BLaER1 (cell line): ENCODE measurements at regions not wholly inside any gene's neighbourhood (a gene's known extent, or its start where the extent isn't known, plus 50 kb on each side); places are given as distances from the start of the nearest gene placed in this dataset.

Source experiments
- H3K27ac ChIP-seq: shearing (Covaris generic); formaldehyde crosslinking; 2 replicates; pipeline ENCODE4 v1.8.1; 2022
- H3K27me3 ChIP-seq: shearing (Covaris generic); formaldehyde crosslinking; 2 replicates; pipeline ENCODE4 v1.8.1; 2022
- H3K36me3 ChIP-seq: shearing (Covaris generic); formaldehyde crosslinking; 2 replicates; pipeline ENCODE4 v1.8.1; 2022
- H3K4me1 ChIP-seq: shearing (Covaris generic); formaldehyde crosslinking; 2 replicates; pipeline ENCODE4 v1.8.1; 2022
- H3K4me2 ChIP-seq: shearing (Covaris generic); formaldehyde crosslinking; 2 replicates; pipeline ENCODE4 v1.8.1; 2022
- H3K4me3 ChIP-seq: shearing (Covaris generic); formaldehyde crosslinking; 2 replicates; pipeline ENCODE4 v1.8.1; 2022
- H3K9ac ChIP-seq: shearing (Covaris generic); formaldehyde crosslinking; 2 replicates; pipeline ENCODE4 v1.8.1; 2022
- H3K9me3 ChIP-seq: shearing (Covaris generic); formaldehyde crosslinking; 2 replicates; pipeline ENCODE4 v1.8.1; 2022
- H4K20me1 ChIP-seq: shearing (Covaris generic); formaldehyde crosslinking; 2 replicates; pipeline ENCODE4 v1.8.1; 2022
- Cebpa-rat ChIP-seq: shearing (Covaris generic); IDR thresholded peaks from 2 replicates; pipeline ENCODE4 v1.8.1; 2022

DNA sequence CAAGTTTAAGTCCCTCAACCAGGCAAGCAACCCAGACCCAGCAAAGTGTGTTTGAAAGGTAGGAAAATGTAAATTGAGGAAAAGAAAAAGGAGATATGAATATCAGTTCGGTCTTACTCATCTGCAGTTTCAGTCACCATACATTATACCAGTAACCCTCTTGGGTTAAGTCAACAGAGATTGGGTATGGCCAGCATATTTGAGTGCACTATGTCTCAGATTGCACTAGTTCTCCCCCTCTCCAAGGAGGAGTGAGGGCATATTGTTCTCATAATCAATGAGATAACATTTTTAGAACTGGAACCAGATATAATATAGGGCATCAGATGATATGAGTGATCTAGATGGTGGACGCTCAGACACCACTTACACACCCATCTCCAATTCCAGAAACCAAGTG lies 141.5 kb downstream of the COPS8 start:
- no peaks in the 10 kb centered on the region for H3K36me3 ChIP-seq
- no peak for TF ChIP-seq Cebpa-rat
- H3K27ac ChIP-seq = no peak overlapping the region
- H4K20me1 ChIP-seq = no peaks in the 10 kb centered on the region
- H3K4me1 ChIP-seq = peaks cover 23% of the 10 kb centered on the region
- no peak overlapping the region for H3K4me3 ChIP-seq
- no peaks in the 10 kb centered on the region for H3K9me3 ChIP-seq
- H3K4me2 ChIP-seq = no peak overlapping the region
- H3K9ac ChIP-seq = no peak overlapping the region
- H3K27me3 ChIP-seq = no peaks in the 10 kb centered on the region

DNA sequence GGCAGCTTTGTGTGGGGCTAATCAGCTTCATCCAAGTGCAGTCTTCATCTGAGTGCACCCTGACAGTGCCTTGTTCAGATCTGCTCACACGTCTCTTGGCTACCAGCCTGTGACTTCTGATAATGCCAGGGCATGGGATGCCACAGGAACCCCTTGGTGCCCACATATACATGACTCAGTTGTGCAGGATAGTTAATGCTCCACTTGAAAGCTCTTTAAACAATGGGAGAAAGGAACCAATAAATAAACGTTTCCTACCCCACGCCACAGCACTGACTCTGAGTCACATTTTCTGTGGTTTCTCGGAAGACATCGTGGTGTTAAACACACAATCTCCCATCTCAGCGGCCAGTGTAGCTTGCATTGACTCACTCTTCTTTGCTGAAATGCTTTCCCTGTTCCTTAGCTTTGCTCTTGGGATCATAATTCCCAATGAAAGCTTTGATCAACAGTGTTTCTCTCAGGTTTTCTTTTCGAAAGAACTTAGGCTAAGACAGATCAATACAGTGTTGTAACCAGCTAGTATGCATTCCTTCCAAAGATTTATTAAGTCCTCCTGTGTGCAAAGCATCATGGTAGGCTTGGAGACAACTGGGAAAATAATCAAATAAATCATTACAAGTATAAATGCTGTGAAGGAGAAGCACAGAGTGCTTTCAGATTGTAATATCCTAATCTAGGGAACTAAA lies 142.0 kb downstream of the COPS8 start:
- H3K9ac ChIP-seq = no peak overlapping the region
- H3K27ac ChIP-seq = no peak overlapping the region
- no peaks in the 10 kb centered on the region for H3K27me3 ChIP-seq

DNA sequence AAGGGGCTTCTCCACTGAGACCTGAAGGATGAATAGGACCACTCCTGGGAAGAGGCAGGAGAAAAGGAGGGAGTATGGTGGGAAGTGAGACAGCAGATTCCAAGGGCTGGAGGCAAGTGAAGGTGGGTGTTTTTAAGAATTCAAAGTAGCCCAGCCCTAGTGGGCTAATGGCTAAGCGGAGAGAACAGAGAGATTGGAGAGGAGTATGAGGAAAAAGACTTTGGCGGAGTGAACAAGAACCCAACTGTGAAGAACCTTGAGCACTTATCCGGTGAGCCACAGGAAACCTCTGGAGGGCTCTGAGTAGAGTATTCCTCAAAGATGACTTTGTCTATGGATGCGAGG lies 142.6 kb downstream of the COPS8 start:
- no peak overlapping the region for H3K4me3 ChIP-seq
- no peaks in the 10 kb centered on the region for H3K36me3 ChIP-seq
- peaks cover 15% of the 10 kb centered on the region for H3K4me1 ChIP-seq
- no peaks in the 10 kb centered on the region for H4K20me1 ChIP-seq
- no peak overlapping the region for H3K27ac ChIP-seq
- no peak overlapping the region for H3K4me2 ChIP-seq
- no peaks in the 10 kb centered on the region for H3K9me3 ChIP-seq
- H3K9ac ChIP-seq = no peak overlapping the region
- TF ChIP-seq Cebpa-rat = no peak
- no peaks in the 10 kb centered on the region for H3K27me3 ChIP-seq

More for the DNA sequence above, 142.0 kb downstream of the COPS8 start:
- Histone ChIP-seq H3K36me3 (no peaks in the 10 kb centered on the region), H3K9me3 (no peaks in the 10 kb centered on the region), H3K4me2 (no peak overlapping the region), H4K20me1 (no peaks in the 10 kb centered on the region), H3K4me1 (peaks cover 20% of the 10 kb centered on the region), H3K4me3 (no peak overlapping the region)
- TF ChIP-seq Cebpa-rat = no peak

DNA sequence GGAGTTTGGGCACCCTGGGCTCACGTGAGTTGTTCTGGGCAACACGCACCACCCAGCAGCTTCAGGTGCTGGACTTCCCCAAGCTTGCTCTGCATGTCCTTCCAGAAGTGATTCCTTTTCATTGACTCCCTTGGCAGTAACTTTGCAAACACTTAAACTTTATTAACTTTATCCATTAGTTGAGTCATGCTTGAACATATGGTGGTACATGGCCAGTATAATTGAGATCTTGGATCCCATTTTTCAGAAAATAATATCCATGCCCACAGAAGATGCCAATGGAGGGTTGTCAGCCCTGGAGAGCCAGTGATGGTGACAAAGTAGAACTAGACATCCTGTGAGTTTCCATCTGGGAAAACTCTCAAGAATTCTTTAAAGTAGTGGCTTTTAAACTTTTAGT lies 144.2 kb downstream of the COPS8 start:
- H3K27ac ChIP-seq = no peak overlapping the region
- H3K4me1 ChIP-seq = peaks cover 8% of the 10 kb centered on the region; the same call in 1 of the 2 replicates
- no peaks in the 10 kb centered on the region for H3K27me3 ChIP-seq
- H3K4me3 ChIP-seq = no peak overlapping the region
- no peaks in the 10 kb centered on the region for H3K36me3 ChIP-seq
- no peak overlapping the region for H3K4me2 ChIP-seq
- H4K20me1 ChIP-seq = no peaks in the 10 kb centered on the region
- H3K9me3 ChIP-seq = no peaks in the 10 kb centered on the region
- no peak overlapping the region for H3K9ac ChIP-seq
- no peak for TF ChIP-seq Cebpa-rat

DNA sequence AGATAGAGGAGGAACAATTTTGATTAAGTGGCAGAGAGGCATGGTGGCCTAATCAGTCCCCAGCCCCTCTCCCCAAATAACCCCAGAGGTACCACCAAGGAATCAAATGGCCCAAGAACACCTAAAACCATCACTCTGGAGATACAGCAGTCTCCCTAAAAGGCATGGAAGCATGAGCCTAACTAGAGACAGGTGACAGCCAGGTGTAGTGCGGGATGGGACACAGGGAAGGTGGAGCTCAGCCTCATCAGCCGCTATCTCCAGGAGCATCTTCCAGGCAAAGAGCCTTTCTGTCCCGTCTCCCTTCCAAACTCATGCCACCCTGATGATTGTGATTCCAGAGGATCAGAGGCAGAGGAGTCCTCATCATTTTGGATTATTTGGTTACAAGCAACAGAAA lies 144.7 kb downstream of the COPS8 start:
- Histone ChIP-seq H3K9ac (no peak overlapping the region), H3K9me3 (no peaks in the 10 kb centered on the region), H3K4me2 (no peak overlapping the region), H3K4me3 (no peak overlapping the region), H3K36me3 (no peaks in the 10 kb centered on the region), H3K27ac (no peak overlapping the region), H4K20me1 (no peaks in the 10 kb centered on the region), H3K4me1 (peaks cover 8% of the 10 kb centered on the region; the same call in 1 of the 2 replicates), H3K27me3 (no peaks in the 10 kb centered on the region)
- TF ChIP-seq Cebpa-rat = no peak

DNA sequence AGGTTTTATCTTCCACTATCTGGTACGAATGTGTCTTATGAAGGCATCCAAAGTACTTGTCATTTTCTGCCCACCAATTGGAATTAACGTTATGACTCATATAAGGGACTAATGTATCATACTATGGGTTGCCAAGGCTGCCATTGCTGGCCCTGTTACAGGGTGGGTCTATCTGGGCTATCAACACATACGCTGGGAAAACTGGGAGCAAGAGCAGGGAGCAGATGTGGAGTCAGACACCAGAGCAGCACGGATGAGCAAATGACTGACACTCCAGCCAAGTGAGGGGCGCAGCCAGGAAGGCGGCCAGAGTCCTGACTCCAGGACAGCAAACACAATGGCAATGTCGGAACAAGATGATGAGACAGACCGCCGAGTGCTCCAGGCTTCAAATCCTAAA lies 145.9 kb downstream of the COPS8 start:
- Histone ChIP-seq H4K20me1 (no peaks in the 10 kb centered on the region), H3K4me3 (no peak overlapping the region), H3K9me3 (no peaks in the 10 kb centered on the region), H3K36me3 (no peaks in the 10 kb centered on the region), H3K27me3 (no peaks in the 10 kb centered on the region), H3K27ac (no peak overlapping the region), H3K9ac (no peak overlapping the region), H3K4me1 (peaks cover 8% of the 10 kb centered on the region; the same call in 1 of the 2 replicates), H3K4me2 (0 out of 2 replicates have a peak overlapping the region, but pooled peaks have one; percentile 13)
- no peak for TF ChIP-seq Cebpa-rat

DNA sequence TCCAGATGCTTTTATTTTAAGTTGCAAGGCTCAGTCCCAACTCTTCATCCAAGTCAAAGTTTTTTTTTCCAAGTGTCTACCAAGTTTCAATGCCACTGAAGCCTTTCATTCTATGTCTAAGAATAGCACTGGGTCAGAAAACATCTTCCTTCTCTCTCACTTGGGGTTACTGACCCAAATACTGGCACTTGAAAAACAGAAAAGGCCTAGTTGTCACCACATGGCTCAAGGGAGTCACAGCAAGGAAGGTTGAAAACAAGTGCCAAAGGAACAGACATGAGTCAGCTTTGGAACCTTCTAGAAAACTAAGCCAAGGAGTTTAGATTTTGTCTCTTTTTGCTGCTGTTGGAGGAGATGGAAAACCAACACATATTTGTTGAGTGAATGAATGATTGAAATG lies 146.5 kb downstream of the COPS8 start:
- Histone ChIP-seq H3K4me1 (peaks cover 8% of the 10 kb centered on the region; the same call in 1 of the 2 replicates), H3K4me2 (peak overlapping the region; percentile 13; the same call in 1 of the 2 replicates), H3K4me3 (no peak overlapping the region), H3K9me3 (no peaks in the 10 kb centered on the region), H3K36me3 (no peaks in the 10 kb centered on the region), H3K27ac (no peak overlapping the region), H3K27me3 (no peaks in the 10 kb centered on the region), H3K9ac (no peak overlapping the region), H4K20me1 (no peaks in the 10 kb centered on the region)
- no peak for TF ChIP-seq Cebpa-rat

DNA sequence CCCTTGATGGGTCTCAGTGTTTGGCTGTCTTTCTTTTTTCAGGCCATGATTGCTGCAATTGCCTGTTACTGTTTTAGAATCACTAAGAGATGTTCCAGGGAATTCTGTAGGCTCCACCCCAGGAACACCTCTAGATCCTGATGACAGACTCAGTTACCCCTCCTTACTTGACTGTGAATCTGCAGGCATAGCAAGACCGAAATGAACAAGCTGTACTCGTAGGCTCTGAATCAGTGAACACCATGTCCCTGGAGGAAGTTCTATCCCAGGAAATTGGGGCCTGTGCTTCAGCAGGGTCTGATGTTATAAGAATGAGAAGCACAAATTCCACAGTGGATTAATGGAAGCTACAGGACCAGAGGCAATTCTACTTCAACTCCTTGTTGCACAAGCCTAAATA lies 148.6 kb downstream of the COPS8 start:
- no peak for TF ChIP-seq Cebpa-rat
- no peaks in the 10 kb centered on the region for H3K36me3 ChIP-seq
- no peak overlapping the region for H3K4me2 ChIP-seq
- no peak overlapping the region for H3K27ac ChIP-seq
- peaks cover 8% of the 10 kb centered on the region; the same call in 1 of the 2 replicates for H3K4me1 ChIP-seq
- no peak overlapping the region for H3K9ac ChIP-seq
- no peak overlapping the region for H3K4me3 ChIP-seq
- H3K27me3 ChIP-seq = no peaks in the 10 kb centered on the region
- H3K9me3 ChIP-seq = 0 out of 2 replicates have a peak, but pooled peaks cover 6% of the 10 kb centered on the region
- H4K20me1 ChIP-seq = no peaks in the 10 kb centered on the region

DNA sequence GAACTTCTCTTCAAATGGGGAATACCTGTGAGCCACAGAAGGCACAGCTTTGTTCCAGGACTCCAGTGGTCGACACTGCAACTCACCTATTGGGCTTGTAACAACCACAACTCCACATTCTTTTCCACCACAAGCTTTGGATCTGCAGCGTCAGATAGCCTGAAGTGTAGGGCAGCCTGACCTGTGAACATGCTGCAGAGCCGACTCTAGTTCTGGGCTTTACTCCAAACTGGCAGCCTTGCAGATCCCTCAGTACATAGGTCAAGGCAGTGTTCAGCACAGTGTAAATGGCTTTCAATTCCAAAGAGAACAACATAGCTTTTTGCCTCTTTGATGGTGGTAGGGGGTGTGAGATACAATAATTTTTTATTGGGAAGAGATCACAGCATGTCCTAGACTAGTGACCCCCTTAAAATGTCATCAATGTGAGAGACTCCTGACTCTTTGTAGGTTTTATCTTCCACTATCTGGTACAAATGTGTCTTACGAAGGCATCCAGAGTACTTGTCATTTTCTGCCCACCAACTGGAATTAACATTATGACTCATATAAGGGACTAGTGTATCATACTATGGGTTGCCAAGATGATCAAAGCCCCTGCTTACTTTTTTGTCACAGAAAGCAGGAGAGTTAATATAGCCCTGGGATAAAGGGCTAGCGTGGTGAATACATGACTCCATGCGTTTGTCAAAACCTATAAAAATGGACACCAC lies 149.8 kb downstream of the COPS8 start:
- no peak overlapping the region for H3K4me3 ChIP-seq
- H3K9me3 ChIP-seq = peaks cover 18% of the 10 kb centered on the region
- H3K36me3 ChIP-seq = no peaks in the 10 kb centered on the region
- no peak overlapping the region for H3K9ac ChIP-seq
- H4K20me1 ChIP-seq = no peaks in the 10 kb centered on the region
- no peaks in the 10 kb centered on the region for H3K27me3 ChIP-seq
- peaks cover 8% of the 10 kb centered on the region; the same call in 1 of the 2 replicates for H3K4me1 ChIP-seq
- no peak overlapping the region for H3K4me2 ChIP-seq
- H3K27ac ChIP-seq = no peak overlapping the region
- TF ChIP-seq Cebpa-rat = no peak

DNA sequence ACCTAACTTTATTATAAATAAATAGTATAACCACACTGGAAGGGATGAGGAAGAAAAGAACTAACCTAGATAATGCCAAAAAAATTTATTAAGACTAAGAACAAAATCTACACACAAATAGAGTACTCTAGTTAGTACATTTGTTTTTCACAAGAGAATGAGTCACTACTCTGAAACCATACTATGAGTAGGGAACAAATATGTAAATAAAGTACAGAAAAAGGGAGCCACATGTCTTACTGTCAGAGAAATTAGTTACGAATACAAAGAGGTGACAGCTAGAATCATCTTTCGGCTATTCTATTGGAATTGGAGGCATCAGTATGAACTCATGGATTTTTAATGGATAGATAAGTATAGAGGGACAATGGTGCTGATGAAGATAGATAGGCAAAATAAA lies 150.5 kb downstream of the COPS8 start:
- Histone ChIP-seq H3K4me1 (peaks cover 8% of the 10 kb centered on the region; the same call in 1 of the 2 replicates), H3K9me3 (peaks cover 25% of the 10 kb centered on the region), H3K4me3 (no peak overlapping the region), H3K9ac (no peak overlapping the region), H3K4me2 (no peak overlapping the region), H4K20me1 (no peaks in the 10 kb centered on the region), H3K27me3 (no peaks in the 10 kb centered on the region), H3K27ac (no peak overlapping the region), H3K36me3 (no peaks in the 10 kb centered on the region)
- no peak for TF ChIP-seq Cebpa-rat
